Ammon's horn (tissue), 1 donor: ENCODE measurements at regions not wholly inside any gene's neighbourhood (a gene's known extent, or its start where the extent isn't known, plus 50 kb on each side); places are given as distances from the start of the nearest gene placed in this dataset.

Experiments used
- DNase-seq: peaks from one replicate; pipeline ENCODE4 v3.0.0-alpha.2; 2016; ENCODE audit warnings: low spot score

- no peak for DNase-seq
Measured at GRCh38 chr2:64283641-64284361, 139.6 kb upstream of the PELI1 start.

GRCh38 chr2:64284751-64285150, 140.5 kb upstream of the PELI1 start:
- peak; percentile 84 for DNase-seq

- no peak for DNase-seq
Measured at GRCh38 chr2:64287202-64287740, 143.1 kb upstream of the PELI1 start.

GRCh38 chr2:64288321-64289193, 144.3 kb upstream of the PELI1 start:
- no peak for DNase-seq

GRCh38 chr2:64289251-64289650, 145.0 kb upstream of the PELI1 start:
- no peak for DNase-seq

- DNase-seq = no peak
Measured at GRCh38 chr2:64289737-64290136, 145.5 kb upstream of the PELI1 start.

- DNase-seq = no peak
Measured at GRCh38 chr2:64291181-64291580, 147.0 kb upstream of the PELI1 start.

GRCh38 chr2:64295326-64296139, 151.3 kb upstream of the PELI1 start:
- no peak for DNase-seq

GRCh38 chr2:64296140-64296480, 151.9 kb upstream of the PELI1 start:
- DNase-seq = peak; percentile 93

- DNase-seq = no peak
Measured at GRCh38 chr2:64296695-64297346, 152.6 kb upstream of the PELI1 start.

- no peak for DNase-seq
Measured at GRCh38 chr2:64298161-64298560, 153.9 kb upstream of the PELI1 start.

GRCh38 chr2:64300066-64300465, 153.9 kb upstream of the LGALSL start:
- DNase-seq = no peak

GRCh38 chr2:64303250-64303649, 150.7 kb upstream of the LGALSL start:
- no peak for DNase-seq

- DNase-seq = no peak
Measured at GRCh38 chr2:64307421-64307820, 146.5 kb upstream of the LGALSL start.

GRCh38 chr2:64311191-64311910, 142.6 kb upstream of the LGALSL start:
- no peak for DNase-seq

- peak; percentile 94 for DNase-seq
Measured at GRCh38 chr2:64311948-64312621, 141.9 kb upstream of the LGALSL start.

GRCh38 chr2:64312622-64313397, 141.2 kb upstream of the LGALSL start:
- DNase-seq = no peak

- no peak for DNase-seq
Measured at GRCh38 chr2:64313398-64313723, 140.6 kb upstream of the LGALSL start.

- no peak for DNase-seq
Measured at GRCh38 chr2:64315291-64315960, 138.5 kb upstream of the LGALSL start.
